ENCODE measurements at regions not wholly inside any gene's neighbourhood (a gene's known extent, or its start where the extent isn't known, plus 50 kb on each side); places are given as distances from the start of the nearest gene placed in this dataset.

DNA sequence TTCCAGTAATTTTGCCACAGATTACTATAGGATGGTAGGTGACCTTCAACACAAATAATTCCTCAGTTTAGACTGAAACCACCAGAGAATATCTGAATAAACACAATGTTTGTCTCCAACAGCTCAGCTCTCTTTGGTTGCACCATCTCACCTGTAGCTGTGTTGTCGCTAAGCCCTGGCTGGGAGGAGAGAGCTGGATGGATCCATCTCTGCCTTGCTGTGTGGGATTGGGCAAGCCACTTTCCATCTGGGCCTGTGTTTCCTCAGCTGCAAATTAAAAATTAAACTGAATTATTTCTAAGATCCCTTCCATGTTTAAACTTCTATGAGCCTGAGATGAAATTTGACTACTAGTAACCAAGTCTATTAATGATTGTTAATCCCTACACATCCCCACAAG lies 310.2 kb downstream of the FBXW7 start:
- TF ChIP-seq, protein P1, sequence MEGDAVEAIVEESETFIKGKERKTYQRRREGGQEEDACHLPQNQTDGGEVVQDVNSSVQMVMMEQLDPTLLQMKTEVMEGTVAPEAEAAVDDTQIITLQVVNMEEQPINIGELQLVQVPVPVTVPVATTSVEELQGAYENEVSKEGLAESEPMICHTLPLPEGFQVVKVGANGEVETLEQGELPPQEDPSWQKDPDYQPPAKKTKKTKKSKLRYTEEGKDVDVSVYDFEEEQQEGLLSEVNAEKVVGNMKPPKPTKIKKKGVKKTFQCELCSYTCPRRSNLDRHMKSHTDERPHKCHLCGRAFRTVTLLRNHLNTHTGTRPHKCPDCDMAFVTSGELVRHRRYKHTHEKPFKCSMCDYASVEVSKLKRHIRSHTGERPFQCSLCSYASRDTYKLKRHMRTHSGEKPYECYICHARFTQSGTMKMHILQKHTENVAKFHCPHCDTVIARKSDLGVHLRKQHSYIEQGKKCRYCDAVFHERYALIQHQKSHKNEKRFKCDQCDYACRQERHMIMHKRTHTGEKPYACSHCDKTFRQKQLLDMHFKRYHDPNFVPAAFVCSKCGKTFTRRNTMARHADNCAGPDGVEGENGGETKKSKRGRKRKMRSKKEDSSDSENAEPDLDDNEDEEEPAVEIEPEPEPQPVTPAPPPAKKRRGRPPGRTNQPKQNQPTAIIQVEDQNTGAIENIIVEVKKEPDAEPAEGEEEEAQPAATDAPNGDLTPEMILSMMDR (IDR thresholded peaks at IDR 0.05; ENCODE audit: insufficient read depth, low read depth, low read length, missing control alignments), result no peak
- no peak for DNase-seq (ENCODE audit: low read depth)
- no peak overlapping the region for H3K4me3 ChIP-seq (ENCODE audit: low read depth, low read length)

DNA sequence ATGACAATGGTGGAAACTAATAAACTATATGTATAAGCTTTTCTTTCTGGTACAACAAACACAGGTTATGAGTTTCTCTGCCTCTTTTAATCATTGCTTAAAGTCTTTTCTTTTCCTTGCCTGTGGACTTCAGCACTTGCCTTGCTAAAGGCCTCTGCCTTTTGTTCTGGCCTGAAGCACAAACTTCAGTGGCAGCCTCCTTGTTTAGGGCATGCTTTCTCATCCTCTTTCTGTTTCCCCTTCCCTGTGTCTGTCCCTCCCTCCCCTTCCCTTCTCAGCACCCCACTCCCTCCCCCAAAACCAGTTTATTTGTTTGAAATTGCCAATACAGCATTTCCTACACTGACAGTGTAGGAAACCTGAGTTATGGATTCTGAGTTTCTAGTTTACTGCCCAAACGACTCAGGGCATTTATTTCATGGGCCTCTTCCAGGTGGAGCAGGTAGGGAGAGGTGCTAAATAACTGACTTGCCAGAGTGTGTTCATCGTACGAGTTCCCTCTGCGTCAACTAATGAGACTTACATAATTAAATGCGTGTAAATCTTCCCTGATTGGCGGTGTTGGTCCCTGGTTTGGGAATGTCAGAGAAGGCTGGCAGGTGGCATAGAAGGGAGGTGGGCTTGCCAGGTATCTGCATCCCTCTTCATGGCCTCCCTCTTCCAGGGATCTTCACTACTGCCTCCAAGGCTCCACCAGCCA lies 311.0 kb downstream of the FBXW7 start:
- DNase-seq (ENCODE audit: low read depth), result no peak
- TF ChIP-seq, protein P1 (IDR thresholded peaks at IDR 0.05; ENCODE audit: insufficient read depth, low read depth, low read length, missing control alignments), result no peak
- H3K4me3 ChIP-seq (ENCODE audit: low read depth, low read length), result no peak overlapping the region

DNA sequence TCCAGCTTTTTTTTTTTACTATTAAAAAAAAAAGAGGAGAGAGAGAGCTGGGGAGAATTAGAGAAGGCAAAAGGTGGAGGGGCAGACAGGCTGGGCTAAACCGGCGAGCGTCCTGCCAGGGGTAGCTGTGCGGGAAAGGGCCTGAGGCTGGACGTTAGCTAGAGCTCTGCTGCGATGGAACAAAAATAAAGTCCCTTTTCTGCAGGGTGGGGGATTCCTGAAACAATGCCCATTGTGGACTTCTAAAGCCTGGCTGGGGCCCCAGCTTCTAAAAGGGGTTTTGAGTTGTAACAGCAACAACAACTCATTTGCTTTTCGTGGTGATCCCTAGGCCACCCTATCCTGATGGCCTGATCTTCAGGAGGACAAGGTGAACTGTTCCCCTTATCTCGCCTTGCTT lies 311.7 kb downstream of the FBXW7 start:
- TF ChIP-seq, protein P1 (IDR thresholded peaks at IDR 0.05; ENCODE audit: insufficient read depth, low read depth, low read length, missing control alignments), result no peak

DNA sequence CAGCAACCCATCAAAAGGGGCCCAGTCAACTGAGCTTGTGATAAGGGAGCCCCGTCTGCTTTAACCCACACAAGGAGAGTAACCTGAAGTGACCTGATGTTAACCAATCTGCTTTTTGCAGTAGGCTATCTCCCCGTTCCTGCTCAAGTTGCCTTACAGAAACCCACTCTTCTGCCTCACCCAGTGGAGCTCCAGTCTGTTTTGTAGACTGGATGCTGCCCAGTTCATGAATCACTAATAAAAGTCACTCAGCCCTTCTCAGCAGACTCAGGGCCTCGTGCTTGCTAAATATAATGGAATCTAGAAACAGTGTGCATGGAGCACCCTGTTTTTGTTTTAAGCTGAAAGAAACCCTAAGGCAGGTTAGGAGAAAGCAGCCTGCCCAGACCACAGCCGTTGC lies 312.3 kb downstream of the FBXW7 start:
- TF ChIP-seq, protein P1 (IDR thresholded peaks at IDR 0.05; ENCODE audit: insufficient read depth, low read depth, low read length, missing control alignments), result no peak
- no peak overlapping the region for H3K4me3 ChIP-seq (ENCODE audit: low read depth, low read length)
- DNase-seq (ENCODE audit: low read depth), result no peak

More for the DNA sequence above, 311.7 kb downstream of the FBXW7 start:
- H3K4me3 ChIP-seq (ENCODE audit: low read depth, low read length), result no peak overlapping the region
- DNase-seq (ENCODE audit: low read depth), result no peak

DNA sequence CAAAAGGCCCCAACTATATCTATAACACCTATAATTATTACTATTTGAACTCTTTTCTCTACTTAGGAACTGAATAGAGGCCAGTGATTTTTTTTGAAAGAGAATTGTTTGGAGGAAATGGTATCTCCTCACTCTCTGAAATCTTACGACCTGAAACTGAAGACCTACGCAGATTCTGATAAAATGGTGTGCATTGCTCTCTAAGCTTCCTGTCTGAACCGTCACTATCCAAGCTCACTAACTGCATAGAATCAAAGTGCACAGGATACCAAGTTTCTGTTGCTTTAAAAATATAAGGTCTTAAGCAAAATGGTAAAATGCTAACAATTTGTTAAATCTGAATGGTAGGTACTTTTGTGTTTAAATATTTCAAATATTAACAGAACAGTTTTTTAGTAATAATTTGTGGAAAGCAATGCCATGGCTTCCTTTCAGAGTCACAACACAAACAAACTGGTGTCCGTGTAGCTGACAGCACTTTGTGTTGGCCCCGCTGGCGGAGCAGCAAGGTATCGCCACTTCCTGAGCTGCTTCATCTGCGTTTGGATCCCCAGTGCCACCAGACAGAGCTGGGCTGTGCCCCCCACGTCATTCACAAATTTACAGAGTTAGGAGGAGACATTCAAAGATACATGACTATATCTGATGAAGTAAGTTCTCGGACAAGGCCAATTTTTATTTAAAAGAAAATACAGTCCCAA lies 313.9 kb downstream of the FBXW7 start:
- TF ChIP-seq, protein P1 (IDR thresholded peaks at IDR 0.05; ENCODE audit: insufficient read depth, low read depth, low read length, missing control alignments), result no peak
- H3K4me3 ChIP-seq (ENCODE audit: low read depth, low read length), result no peak overlapping the region

DNA sequence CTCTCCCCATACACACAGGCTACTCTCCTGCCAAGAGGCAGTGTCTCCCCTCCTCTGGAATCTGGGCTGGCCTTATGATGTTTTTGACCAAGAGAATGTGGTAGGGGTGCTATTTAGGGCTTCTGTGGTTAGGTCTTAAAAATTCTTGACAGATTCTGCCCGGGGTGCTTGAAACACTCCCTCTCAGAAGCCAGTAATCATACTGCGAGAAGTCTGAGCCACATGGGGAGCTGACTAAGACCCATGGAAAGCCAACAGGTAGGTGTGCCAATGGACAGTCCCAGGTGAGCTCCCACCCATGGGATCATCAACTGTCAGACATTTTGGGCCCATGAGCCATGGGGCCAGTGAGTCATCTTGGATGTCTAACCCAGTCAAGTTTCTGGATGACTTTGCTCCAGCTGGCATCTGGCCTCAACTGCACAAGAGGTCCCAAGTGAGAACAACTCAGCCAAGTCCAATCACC lies 315.7 kb downstream of the FBXW7 start:
- peak; percentile 46 for DNase-seq (ENCODE audit: low read depth)

More for the DNA sequence above, 313.9 kb downstream of the FBXW7 start:
- DNase-seq (ENCODE audit: low read depth), result no peak

More for the DNA sequence above, 315.7 kb downstream of the FBXW7 start:
- no peak overlapping the region for H3K4me3 ChIP-seq (ENCODE audit: low read depth, low read length)
- TF ChIP-seq, protein P1 (IDR thresholded peaks at IDR 0.05; ENCODE audit: insufficient read depth, low read depth, low read length, missing control alignments), result no peak
